ENCODE measurements at regions not wholly inside any gene's neighbourhood (a gene's known extent, or its start where the extent isn't known, plus 50 kb on each side); places are given as distances from the start of the nearest gene placed in this dataset.

DNA sequence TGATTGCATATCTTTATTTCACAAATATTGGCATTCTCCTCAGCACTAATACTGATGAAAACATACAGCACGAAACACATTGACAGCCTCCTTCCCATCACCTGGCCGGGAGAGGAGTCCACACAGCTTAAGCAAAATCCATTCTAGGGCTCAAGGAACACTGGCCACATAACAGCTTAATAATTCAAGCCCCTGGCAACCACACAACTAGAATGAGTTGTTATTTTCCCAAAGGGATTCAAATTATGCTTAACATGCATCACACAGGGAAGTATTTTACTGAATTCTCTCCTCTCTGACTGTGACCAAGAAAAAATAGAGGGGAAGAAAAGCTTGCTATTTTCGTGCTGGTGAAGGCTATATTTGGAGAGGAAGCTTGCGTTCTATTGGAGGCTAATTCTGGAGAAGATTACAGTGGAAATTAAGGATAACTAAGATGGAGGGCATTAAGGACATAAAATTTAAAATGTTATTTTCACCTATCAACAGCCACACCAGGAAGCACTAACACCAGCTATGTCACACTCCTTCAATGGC, 198.5 kb downstream of the ADGRG6 start:
- no peak for DNase-seq

DNA sequence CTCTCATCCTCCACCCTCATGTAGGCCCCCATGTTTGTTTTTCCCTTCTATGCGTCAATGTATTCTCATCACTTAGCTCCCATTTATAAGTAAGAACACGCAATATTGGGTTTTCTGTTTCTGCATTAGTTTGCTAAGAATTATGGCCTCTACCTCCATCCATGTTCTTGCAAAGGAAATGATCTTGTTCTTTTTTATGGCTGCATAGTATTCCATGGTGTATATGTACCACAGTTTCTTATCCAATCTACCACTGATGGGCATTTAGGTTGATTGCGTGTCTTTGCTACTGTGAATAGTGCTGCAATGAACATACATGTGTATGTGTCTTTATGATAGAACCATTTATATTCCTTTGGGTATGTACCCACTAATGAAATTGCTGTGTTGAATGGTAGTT, 200.0 kb downstream of the ADGRG6 start:
- no peak for DNase-seq

DNA sequence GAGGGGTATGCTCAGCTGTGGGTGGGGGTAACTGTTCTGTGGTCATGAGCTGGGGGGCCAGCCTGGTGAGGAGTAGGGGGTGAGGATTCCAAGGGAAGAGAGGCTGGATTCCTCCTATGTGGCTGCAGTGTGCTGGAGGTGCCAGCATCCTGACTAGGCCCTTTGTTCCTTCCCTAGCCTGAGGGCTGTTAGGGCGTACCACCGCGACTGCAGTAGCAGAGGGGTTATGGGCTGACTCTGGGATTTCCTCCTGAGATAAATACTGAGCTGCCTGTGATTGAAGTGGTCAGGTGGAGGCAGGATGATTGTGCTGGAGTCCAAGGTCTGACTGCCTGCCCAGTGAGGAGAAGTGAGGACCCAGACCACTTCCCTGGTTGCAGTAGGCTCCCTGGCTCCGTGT, 205.3 kb downstream of the ADGRG6 start:
- DNase-seq: no peak

DNA sequence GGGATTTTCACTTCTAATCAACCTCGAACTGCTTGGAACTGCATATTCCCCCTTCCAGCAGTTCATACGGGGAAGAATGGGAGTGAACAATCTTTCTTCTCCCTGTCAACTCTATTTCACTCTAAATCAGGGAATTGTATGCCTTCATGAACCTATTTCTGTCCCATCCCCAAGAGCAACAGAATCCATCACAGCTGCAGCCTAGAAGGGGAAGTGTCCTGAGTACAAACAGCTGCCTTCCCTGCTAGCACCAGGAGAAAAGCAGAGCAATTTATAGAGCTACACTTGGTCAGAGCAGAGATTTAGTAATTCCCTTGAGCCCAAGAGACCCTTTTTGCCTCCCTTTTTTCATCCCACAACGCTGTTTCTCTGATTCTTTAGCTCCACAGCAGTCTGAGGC, 208.4 kb downstream of the ADGRG6 start:
- no peak for DNase-seq

DNA sequence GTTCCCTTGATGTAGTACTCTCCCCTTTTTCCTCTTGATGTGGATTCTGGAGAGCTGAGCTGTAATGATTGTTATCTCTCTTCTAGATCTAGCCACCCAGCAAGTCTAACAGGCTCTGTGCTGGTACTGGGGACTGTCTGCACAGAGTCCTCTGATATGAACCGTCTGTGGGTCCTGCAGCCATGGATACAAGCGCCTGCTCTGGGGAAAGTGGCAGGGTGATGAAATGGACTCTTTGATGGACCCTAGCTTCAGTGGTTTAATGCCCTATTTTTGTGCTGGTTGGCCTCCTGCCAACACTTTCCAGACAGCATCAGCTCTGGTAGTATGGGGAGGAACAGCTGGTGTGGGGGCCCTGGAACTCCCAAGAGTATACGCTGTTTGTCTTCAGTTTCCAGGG, 216.3 kb downstream of the ADGRG6 start:
- no peak for DNase-seq

DNA sequence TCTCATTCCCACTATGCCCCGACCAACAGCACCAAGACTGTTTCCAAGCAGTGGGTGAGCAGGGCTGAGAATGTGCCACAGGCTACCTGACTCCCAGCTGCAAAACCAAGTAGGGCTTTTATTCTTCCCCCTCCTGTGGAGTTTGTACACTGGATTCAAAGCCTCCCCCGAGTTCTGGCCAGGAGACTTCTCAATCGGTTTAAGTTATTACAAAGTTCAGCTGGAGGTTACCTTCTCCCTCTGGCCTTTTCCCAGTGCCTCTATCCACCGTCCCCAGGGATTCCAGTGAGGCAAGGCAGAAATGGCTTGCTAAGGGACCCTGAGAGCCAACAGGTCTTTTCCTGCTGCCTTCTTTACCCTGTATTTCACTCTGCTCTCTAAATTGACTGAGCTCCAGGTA, 217.0 kb downstream of the ADGRG6 start:
- no peak for DNase-seq

DNA sequence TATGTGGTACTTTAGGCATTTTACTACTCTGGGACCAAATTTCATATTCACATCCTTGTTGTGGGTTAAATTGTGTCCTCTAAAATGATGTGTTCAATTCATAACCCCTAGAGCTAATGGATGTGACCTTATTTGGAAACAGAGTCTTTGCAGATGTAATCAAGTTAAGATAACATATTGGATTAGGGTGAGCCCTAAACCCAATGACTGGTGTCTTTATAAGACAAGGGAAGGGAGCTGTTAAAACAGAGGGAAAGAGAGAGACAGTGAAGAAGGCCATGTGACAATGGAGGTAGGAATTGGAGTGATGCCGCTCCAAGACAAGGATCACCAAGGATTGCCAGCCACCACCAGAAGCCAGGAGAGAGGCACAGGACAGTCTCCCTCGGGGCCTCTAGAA, 220.0 kb downstream of the ADGRG6 start:
- DNase-seq: no peak

DNA sequence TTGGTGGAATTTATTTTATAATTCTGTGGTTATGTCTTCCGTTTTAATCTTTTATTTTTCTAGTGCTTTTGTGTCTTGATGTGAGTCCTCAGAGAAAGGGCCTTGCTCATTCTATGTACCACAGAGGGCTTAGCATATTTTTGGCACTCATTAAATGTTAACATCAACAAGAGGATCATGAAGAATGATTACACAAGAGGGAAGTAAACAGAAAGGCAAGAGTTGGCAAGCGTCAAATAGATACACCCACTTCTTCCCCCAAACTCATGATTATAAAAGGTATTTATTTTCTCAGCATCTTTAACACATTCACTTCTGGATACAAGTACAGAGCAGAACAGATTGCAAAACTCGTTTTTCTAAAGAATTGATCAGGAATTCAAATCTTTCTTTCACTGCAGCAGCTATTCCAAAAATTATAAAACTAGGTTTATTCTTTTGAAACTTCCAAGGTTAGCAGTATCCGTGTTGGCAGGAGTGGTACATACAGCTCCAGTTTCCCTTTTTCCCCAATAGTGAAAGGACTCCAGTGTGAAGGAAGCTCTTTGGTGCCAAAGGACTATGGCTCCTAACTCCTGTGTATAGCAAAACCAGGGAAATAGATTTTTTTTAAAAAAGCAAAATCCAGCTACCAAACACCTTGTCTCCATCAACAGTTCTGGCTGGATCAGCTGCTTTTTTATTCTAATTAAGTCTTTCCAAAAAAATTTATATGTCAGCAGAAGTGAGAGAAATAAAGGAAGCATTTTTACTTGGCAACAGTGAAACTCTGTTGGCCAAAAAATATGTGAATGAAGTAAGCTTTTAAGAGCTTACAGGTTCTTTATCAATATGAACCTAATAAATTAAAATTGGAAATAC, 221.9 kb downstream of the ADGRG6 start:
- DNase-seq: no peak

DNA sequence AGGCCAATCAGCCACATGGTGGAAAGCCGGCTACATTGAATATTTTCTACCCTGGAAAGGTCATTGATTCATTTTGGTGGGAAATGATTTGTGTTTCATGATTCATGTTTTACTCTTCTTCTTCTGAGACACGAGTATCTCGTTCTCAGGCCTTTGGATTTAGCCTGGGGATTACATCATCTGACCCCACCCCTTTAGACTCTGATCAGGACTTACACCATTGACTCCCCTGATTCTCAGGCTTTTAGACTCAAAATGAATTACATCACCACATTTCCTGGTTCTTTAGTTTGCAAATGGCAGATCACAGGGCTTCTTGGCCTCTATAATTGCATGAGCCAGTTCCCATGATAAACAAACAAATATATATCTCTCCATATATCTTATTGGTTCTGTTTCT, 228.8 kb downstream of the ADGRG6 start:
- DNase-seq: no peak

DNA sequence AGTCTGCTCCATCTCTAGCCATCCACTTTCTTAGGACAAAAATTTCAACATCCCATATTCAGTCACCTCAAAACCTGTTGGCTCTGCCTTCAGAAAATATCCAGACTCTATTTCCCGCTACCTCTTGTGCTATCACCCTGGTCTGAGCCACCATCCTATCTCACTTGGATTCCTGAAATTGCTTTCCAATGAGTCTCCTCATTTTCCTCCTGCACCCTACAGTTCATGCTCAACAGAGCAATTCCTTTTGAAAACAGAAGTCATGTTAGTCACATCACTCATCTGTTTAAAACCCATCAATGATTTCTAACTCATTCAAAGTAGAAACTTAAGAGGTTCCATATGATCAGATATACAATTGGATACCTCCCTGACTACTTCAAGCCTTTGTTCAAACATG, 229.9 kb downstream of the ADGRG6 start:
- DNase-seq: no peak

DNA sequence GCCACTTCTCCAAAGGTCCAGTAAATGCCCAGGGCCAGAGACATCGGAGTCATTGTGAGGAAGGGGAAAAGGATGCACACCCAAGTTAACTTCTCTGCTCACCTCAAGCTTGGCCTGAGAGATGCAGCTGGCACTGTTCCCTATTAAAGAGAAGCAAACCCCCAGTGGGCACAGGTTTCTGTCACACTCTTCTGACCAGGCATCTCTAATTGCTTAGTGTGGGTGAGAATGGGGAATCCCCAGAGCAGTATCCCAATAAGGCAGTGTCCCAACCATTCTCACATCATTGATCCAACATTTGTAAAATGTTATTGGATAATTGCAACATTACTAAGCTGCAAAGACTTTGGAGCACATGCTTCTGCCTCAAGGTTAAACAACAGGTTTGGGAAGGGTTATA, 232.3 kb downstream of the ADGRG6 start:
- DNase-seq: no peak

DNA sequence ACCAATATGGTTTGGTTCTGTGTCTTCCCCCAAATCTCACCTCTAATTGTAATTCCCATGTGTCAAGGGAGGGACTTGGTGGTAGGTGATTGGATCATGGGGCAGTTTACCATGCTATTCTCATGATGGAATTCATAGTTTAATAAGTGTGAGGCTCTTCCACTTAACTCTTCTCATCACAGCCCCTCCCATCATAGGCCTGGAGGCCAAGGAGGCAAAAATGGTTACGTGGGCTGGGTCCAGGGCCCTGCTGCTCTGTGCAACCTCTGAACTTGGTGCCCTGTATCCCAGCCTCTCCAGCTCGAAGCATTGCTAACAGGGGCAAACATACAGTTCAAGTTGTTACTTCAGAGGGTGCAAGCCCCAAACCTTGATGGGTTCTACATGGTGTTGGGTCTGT, 232.7 kb downstream of the ADGRG6 start:
- no peak for DNase-seq

DNA sequence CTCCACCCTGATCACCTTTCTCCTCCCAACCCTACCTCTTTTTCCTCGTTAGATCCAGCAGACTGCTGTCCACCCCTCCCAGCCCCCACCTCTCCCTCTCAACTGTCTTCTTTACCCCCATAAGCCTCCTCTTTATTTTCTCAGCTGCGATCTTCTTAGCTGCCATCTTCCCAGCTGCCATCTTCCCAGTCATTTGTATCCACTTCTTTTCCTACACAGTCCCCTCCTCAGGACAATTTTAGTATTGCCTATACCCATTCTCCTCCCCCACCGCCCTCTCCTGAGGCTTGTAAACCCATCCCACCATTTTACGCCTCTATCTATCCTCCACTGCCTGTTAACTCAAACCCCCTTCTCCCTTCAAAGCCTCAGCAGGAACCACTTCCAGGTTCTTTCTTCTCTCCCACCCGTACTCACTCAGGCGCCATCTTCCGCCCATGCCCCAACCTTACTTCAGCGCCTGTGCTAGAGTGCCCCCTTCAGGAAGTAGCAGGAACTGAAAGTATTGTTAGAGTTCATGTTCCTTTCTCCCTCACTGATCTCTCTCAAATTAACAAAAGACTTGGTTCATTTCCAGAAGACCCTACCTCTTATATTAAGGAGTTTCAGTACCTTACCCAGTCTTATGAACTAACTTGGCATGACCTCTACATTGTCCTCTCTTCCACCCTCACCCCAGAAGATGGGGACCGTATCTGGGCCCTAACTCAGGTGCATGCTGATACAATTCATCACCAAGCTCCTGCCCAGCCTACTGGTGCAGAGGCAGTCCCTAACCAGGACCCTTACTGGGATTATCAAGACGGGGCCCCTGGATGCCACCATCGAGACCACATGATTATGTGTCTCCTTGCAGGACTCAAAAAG, 236.0 kb downstream of the ADGRG6 start:
- peak in 1 of 2 donors; percentile 1 for DNase-seq

DNA sequence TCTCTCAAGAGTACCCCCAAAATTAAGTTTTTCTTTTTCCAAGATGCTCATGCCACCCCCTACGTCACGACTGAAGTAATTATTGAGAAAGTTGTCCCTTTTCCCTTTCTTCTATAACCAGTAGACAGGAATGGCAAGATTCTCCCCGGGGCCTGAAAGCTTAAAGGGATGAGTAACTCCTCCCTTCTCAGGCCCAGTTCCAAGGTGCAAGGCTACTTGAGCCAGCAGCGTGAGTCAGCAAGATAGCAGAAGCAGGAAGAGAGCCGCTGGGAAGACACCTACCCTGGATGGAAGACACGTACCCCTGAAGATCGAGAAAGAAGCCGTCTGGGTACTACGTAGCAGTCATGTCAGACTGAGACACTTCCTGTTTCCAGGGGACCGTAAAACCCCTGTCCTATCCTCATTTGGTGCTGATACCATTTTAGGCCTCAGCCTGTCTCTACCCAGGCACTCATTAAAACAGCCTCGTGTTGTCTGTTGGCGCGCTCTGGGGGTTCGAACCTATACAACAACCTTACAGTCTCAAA, 241.0 kb downstream of the ADGRG6 start:
- DNase-seq: no peak

DNA sequence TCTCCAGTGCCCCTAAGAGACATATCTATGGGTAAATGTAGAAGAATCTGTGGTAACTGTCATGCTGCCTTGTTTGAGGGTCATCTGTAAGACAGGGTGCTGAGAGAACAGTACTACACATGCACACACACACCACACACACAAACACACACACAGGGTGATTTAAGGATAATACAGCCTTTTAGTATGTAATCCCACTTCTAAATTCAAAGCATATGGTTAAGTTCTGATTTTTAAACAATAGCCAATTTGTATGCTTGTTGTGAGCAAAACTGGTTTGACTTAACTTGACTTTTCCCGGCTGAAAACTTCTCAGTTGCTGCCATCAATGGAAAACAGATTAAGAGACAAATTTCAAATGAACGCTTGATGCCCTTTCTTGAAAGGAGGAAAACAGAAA, 241.8 kb downstream of the ADGRG6 start:
- DNase-seq: no peak

DNA sequence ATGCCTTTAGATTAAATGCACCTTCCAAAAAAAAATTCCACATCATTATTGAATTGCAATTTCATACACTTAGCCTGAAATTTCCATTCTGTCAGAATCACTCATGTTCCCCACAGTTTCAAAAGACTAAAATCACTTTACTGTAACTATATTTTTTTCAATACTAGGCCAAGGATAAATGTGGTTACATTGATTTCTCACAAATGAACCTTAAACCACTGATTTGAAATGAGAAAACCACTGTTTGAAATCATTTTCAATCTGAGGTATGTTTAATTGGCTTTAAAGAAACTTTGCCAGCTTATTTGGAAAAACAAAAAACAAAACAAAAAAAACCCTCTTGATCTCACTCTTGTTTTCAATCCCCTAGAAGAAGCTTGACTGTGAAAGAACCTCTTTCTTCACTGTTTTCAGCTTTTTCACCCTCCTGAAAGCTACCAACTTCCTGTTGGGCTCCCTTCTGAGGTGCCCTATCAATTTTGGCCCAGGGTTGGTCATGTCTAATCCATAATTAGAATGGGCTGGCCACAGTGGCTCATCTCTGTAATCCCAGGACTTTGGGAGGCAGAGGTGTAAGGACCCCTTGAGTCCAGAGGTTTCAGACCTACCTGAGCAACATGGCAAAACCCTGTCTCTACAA, 242.5 kb downstream of the ADGRG6 start:
- no peak for DNase-seq

DNA sequence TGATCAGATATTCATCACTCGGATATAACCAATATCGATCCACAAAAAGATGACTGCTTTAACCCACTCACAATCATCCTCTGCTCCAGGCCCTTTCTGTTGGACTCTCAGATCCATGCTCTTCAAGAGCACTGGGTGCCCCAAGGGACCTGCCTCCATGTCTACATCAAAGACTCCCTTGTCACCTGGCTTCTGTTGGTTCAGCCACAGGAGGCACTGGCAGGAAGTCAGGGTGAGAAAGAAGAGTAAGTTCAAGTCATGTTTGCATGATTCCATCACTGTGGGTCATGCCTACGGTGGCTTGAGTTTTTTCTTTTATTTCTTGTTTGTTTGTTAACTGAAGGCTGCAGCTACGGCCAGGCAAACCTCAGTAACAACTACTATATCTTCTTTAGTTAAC, 243.3 kb downstream of the ADGRG6 start:
- no peak for DNase-seq

DNA sequence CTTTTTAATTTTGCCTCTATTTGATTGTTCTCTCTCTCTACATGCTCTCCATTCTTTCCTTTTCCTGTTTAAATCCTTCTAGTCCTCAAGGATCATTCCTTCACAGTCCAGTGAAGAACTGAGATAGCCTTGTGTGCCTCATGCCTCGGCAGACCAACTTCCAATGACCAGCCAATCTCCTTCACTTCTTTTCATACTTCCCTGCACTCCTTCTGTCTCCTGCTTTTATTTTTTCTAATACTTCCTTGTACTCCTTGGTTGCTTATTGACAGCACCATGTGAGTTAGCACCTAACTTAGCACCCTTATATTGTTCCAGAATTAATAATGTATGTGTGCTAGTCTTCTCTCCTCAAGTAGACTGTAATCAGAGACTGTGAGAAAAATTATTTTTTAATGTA, 246.8 kb downstream of the ADGRG6 start:
- no peak for DNase-seq

DNA sequence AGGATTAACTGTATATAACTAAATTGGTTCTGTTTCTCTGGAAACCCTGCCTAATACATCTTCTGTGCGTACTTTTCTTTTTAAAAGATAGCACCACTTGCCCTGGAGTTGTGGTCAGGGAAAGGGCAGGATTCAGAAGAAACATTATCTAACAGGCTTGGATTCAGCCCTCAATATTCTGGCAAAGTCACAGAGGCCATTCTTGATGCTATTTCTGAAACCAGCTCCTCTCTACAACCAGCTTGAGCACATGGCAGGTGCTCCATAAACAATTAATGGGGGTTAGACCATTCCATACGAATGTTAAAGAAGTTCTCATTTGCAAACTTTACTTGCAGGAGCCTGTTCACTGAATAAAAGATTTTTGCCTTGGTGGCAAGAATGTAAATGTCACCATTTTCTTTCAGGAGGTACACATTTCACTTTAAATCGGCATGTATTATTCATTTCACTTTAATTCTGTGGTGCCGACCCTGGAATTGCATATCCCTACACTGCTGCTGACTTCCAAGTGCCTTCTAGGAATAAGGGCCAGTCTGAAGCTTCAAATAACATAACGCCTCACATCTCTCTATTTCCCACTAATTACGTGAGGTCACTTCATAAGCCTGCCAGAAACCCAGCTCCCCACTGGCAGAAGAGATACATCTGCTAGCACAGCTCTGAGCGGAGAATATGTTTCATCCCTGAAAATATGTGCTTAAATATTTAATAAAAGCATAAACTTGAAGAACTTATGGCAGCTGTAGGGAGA, 248.7 kb downstream of the ADGRG6 start:
- no peak for DNase-seq

DNA sequence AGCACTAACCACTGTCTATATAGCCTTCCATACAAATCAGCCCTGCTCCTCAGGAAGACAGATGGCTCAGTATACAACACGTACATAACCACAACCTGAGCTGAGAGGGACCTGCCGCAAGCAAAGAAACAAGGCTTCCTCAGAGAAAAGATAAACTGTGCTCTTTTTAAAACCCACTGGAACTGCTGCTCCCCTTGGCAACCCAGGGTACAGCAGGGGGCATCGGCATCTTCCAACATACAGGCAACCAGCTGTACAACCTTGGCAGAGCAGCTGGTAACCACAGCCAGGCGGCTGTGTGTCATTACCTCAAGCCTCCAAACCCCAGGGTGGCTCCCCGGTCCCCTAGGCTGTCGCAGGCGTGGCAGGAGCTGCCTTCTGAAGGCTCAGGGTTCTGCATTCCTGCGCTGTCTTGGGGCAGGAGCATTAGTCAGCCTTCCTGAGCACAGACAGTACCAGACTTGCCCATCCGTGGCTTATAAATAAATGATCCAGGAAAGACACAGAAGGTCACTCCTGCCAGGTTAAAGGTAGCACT, 249.5 kb downstream of the ADGRG6 start:
- no peak for DNase-seq

DNA sequence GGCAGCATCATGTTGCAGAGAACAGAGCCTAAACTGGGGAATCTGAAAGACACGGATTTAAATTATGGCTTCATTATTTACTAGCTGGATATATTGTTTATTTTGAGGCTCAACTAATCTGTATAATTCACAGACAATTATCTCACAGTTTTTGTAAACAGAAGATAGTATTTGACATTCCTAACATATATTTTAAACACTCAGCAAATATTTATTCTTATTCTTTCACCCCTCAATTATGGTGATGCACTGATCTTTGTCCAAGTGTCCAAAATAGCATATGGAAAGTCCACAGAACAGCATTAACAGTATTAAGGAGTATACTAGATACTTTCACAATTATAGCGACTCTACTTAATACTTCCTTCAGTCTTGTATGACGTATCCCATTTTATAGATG, 257.0 kb downstream of the ADGRG6 start:
- DNase-seq: no peak

Measured in inflammatory macrophage treated with lipopolysaccharide for 1 hour (primary cell).